Kidney epithelial cell (primary cell): ENCODE measurements at regions not wholly inside any gene's neighbourhood (a gene's known extent, or its start where the extent isn't known, plus 50 kb on each side); places are given as distances from the start of the nearest gene placed in this dataset.
A peak's percentile ranks its signal among the peaks of the same experiment; 100 is the strongest.

Experiments
- DNase-seq: peaks from one replicate; pipeline ENCODE4 v3.0.0-alpha.2; 2010; ENCODE audit warnings: low read depth
- H3K27me3 ChIP-seq: 2 replicates; pipeline ENCODE4 v1.6.0; 2011; ENCODE audit warnings: low read length; ENCODE audit not compliant: control insufficient read depth, insufficient read depth
- H3K36me3 ChIP-seq: 2 replicates; pipeline ENCODE4 v1.5.1; 2011; ENCODE audit warnings: low read length; ENCODE audit not compliant: control insufficient read depth, insufficient read depth
- H3K4me3 ChIP-seq: 2 replicates; pipeline ENCODE4 v1.5.1; 2011; ENCODE audit warnings: low read depth, mild to moderate bottlenecking, control low read depth, low read length
- CTCF ChIP-seq: IDR thresholded peaks from 2 replicates; pipeline ENCODE4 v1.5.1; 2011; ENCODE audit warnings: mild to moderate bottlenecking, moderate library complexity, low read length, control low read depth, inconsistent platforms; ENCODE audit not compliant: insufficient read depth, poor library complexity, severe bottlenecking

- no peak for DNase-seq
- Histone ChIP-seq H3K36me3 (no peaks in the 10 kb centered on the region), H3K27me3 (no peaks in the 10 kb centered on the region), H3K4me3 (no peak overlapping the region)
- TF ChIP-seq CTCF: no peak
Observed at GRCh38 chr6:125354649-125355048, 52.9 kb upstream of the HDDC2 start.

GRCh38 chr6:125356884-125357283 lies 55.1 kb upstream of the HDDC2 start:
- TF ChIP-seq CTCF: no peak
- Histone ChIP-seq H3K4me3 (no peak overlapping the region), H3K36me3 (no peaks in the 10 kb centered on the region)

GRCh38 chr6:125357515-125358256 lies 55.9 kb upstream of the HDDC2 start:
- Histone ChIP-seq H3K36me3 (no peaks in the 10 kb centered on the region), H3K27me3 (no peaks in the 10 kb centered on the region), H3K4me3 (no peak overlapping the region)
- no peak for TF ChIP-seq CTCF
- no peak for DNase-seq

More at GRCh38 chr6:125356884-125357283, 55.1 kb upstream of the HDDC2 start:
- H3K27me3 ChIP-seq: no peaks in the 10 kb centered on the region
- DNase-seq: no peak

- no peak for TF ChIP-seq CTCF
- DNase-seq: no peak
- Histone ChIP-seq H3K36me3 (no peaks in the 10 kb centered on the region), H3K27me3 (no peaks in the 10 kb centered on the region), H3K4me3 (no peak overlapping the region)
Observed at GRCh38 chr6:125358898-125359297, 57.1 kb upstream of the HDDC2 start.

GRCh38 chr6:125361868-125362267 lies 60.1 kb upstream of the HDDC2 start:
- Histone ChIP-seq H3K36me3 (no peaks in the 10 kb centered on the region), H3K4me3 (no peak overlapping the region), H3K27me3 (no peaks in the 10 kb centered on the region)
- no peak for TF ChIP-seq CTCF
- no peak for DNase-seq

DNA sequence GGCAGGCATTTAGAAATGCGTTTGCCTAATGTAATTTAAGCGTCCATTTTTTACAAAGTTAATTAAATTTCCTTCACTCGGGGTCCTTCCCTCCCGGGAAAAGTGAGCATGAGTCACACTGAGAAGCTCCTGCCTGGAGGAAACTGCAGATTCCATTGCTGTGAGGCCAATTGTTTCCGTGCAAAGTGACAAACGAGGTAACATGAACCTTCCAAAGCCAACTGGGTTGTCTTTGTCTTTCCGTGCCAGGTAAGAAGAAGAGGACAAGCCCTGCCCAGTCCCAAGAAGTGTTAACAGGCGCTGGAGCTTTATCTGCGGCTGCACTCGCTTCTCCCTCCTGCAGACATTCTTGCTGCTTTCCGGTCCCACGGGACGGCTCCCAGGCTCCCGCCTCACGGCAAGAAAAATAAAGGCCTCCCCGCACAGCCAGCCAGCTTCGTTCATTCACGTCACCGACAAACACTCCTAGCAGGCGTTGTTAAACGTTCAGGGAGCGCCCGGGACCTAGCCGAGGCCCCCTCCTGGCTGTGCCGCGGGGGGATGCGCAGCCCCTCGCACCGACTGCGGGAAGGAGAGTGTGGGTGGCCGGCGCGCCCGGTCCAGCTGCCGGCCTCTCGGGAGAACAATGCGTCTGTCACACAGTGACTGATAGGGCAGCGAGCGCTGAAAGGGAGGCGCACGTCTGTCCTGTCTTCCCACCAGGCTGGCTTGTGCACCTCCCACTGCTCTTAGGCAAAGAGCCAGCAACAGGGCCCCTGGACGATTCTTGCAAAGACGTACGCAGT lies 61.5 kb upstream of the HDDC2 start:
- Histone ChIP-seq H3K36me3 (no peaks in the 10 kb centered on the region), H3K4me3 (peak overlapping the region; percentile 41), H3K27me3 (no peaks in the 10 kb centered on the region)
- DNase-seq: peak; percentile 42
- no peak for TF ChIP-seq CTCF
